HS-27A (cell line): ENCODE measurements at regions not wholly inside any gene's neighbourhood (a gene's known extent, or its start where the extent isn't known, plus 50 kb on each side); places are given as distances from the start of the nearest gene placed in this dataset.
"Not testable (repeated sequence)": the region's sequence is repeated elsewhere in the genome, so short reads cannot be mapped to it uniquely, and the experiment has no call there.

Experiments used
- DNase-seq: peaks from one replicate; pipeline ENCODE4 v3.0.0-alpha.2; 2012; ENCODE audit warnings: low read depth, missing footprints

- no peak for DNase-seq
These were observed 560.4 kb downstream of the TBC1D22A start for GRCh38 chr22:47322854-47323253.

GRCh38 chr22:47320560-47320959 is 558.1 kb downstream of the TBC1D22A start:
- no peak for DNase-seq

GRCh38 chr22:47318041-47318737 is 555.7 kb downstream of the TBC1D22A start:
- no peak for DNase-seq

GRCh38 chr22:47315862-47316419 is 553.5 kb downstream of the TBC1D22A start:
- no peak for DNase-seq

- no peak for DNase-seq
These were observed 548.2 kb downstream of the TBC1D22A start for GRCh38 chr22:47310601-47311000.

- no peak for DNase-seq
These were observed 547.5 kb downstream of the TBC1D22A start for GRCh38 chr22:47309946-47310345.

- no peak for DNase-seq
These were observed 547.0 kb downstream of the TBC1D22A start for GRCh38 chr22:47309476-47309875.

GRCh38 chr22:47308886-47309285 is 546.4 kb downstream of the TBC1D22A start:
- no peak for DNase-seq

- no peak for DNase-seq
These were observed 545.4 kb downstream of the TBC1D22A start for GRCh38 chr22:47307822-47308221.

- DNase-seq: no peak
These were observed 544.9 kb downstream of the TBC1D22A start for GRCh38 chr22:47307326-47307725.

- DNase-seq: no peak
These were observed 542.4 kb downstream of the TBC1D22A start for GRCh38 chr22:47304854-47305253.

GRCh38 chr22:47304191-47304831 is 541.9 kb downstream of the TBC1D22A start:
- DNase-seq: no peak

GRCh38 chr22:47303161-47303890 is 540.9 kb downstream of the TBC1D22A start:
- no peak for DNase-seq

- DNase-seq: not testable (repeated sequence)
These were observed 540.1 kb downstream of the TBC1D22A start for GRCh38 chr22:47302587-47302986.

- DNase-seq: no peak
These were observed 539.5 kb downstream of the TBC1D22A start for GRCh38 chr22:47301820-47302475.

GRCh38 chr22:47300698-47301405 is 538.4 kb downstream of the TBC1D22A start:
- DNase-seq: no peak

- DNase-seq: no peak
These were observed 537.6 kb downstream of the TBC1D22A start for GRCh38 chr22:47299863-47300697.

GRCh38 chr22:47299211-47299862 is 536.9 kb downstream of the TBC1D22A start:
- no peak for DNase-seq

- DNase-seq: no peak
These were observed 535.8 kb downstream of the TBC1D22A start for GRCh38 chr22:47298017-47298785.
